K562 (cell line): ENCODE measurements at regions not wholly inside any gene's neighbourhood (a gene's known extent, or its start where the extent isn't known, plus 50 kb on each side); places are given as distances from the start of the nearest gene placed in this dataset.

Source experiments
- ATAC-seq: fragments of 200-7000 bp; cut with Tn5 transposase; 3 replicates; pipeline ENCODE4 v1.9.1; 2020; ENCODE audit warnings: moderate library complexity
- BruUV-seq: library from RNA; stranded (reverse); fragments of 400-500 nt; replicated peaks from 2 replicates; lab custom pipeline; 2021; lab: Mats Ljungman, UMichigan
- CTCF ChIA-PET: fragments of 300-600 bp; formaldehyde crosslinking; extraction: SDS; loops from one replicate; lab custom pipeline; 2021; ENCODE audit warnings: low intra/inter-chr PET ratio; lab: Yijun Ruan, JAX
- POLR2A ChIA-PET: fragments of 300-600, 350-650 bp; sonication (Branson Sonifier 250); formaldehyde crosslinking; extraction: SDS; loops from one replicate; lab custom pipeline; 2021; ENCODE audit warnings: antibody characterized with exemption, inconsistent platforms; lab: Yijun Ruan, JAX
- DNase-seq, 4 experiments: peaks; one replicate each; pipeline versions ENCODE4 v3.0.0 to v3.0.0-alpha.2; 2011 to 2018; ENCODE audit warnings: low spot score in 3 of 4, mixed read lengths in 3 of 4; ENCODE audit errors: extremely low read depth in 1 of 4
- FAIRE-seq: peaks from 2 replicates; lab custom pipeline; 2011; peaks lifted over from hg19 to GRCh38; lab: Jason Lieb, UNC
- H2AFZ ChIP-seq: 2 replicates; pipeline ENCODE4 v1.6.0; 2011; ENCODE audit warnings: low read depth, low read length, control low read depth, inconsistent platforms
- H3K27ac ChIP-seq: fragments of 200-600 bp; 3 replicates; pipeline ENCODE4 v1.8.0; 2011; ENCODE audit warnings: low read depth, mild to moderate bottlenecking, control low read depth, inconsistent platforms, low read length, moderate library complexity, mixed read lengths; ENCODE audit errors: extremely low read depth
- H3K27me3 ChIP-seq, 2 experiments: fragments of 300-600 bp in 1 of 2; 2 replicates in 1 of 2; 3 replicates in 1 of 2; pipeline versions ENCODE4 v1.6.0 to v1.8.0; 2011; ENCODE audit warnings: inconsistent platforms in 2 of 2, low read length in 2 of 2, mild to moderate bottlenecking in 1 of 2, mixed read lengths in 1 of 2, moderate library complexity in 1 of 2; ENCODE audit not compliant: control insufficient read depth in 2 of 2, insufficient read depth in 2 of 2
- H3K36me3 ChIP-seq: fragments of 300-600 bp; 3 replicates; pipeline ENCODE4 v1.8.0; 2011; ENCODE audit warnings: mild to moderate bottlenecking, low read length, inconsistent platforms; ENCODE audit not compliant: control insufficient read depth, insufficient read depth
- H3K4me1 ChIP-seq, 2 experiments: fragments of 200-600 bp in 1 of 2; replicated peaks in 1 of 2; 2 replicates in 1 of 2; 3 replicates in 1 of 2; pipeline versions ENCODE4 v1.5.1 to v1.8.0; 2011; ENCODE audit warnings: inconsistent platforms in 2 of 2, low read length in 2 of 2, mild to moderate bottlenecking in 1 of 2, mixed read lengths in 1 of 2, moderate library complexity in 1 of 2; ENCODE audit not compliant: control insufficient read depth in 2 of 2, insufficient read depth in 2 of 2
- H3K4me2 ChIP-seq: 2 replicates; pipeline ENCODE4 v1.6.1; 2011; ENCODE audit warnings: low read length, control low read depth, inconsistent platforms, mixed read lengths; ENCODE audit not compliant: insufficient read depth
- H3K4me3 ChIP-seq: fragments of 200-600 bp; sonication (generic), shearing (Covaris generic); 2 replicates; pipeline ENCODE4 v1.5.1; 2016; ENCODE audit warnings: control low read depth, inconsistent platforms
- H3K79me2 ChIP-seq: fragments of 200-600 bp; 3 replicates; pipeline ENCODE4 v1.8.0; 2011; ENCODE audit warnings: low read length, inconsistent platforms; ENCODE audit not compliant: control insufficient read depth, insufficient read depth
- H3K9ac ChIP-seq, 2 experiments: 2 replicates each; pipeline versions ENCODE4 v1.6.0 to v1.6.1; 2011; ENCODE audit warnings: low read depth in 2 of 2, low read length in 2 of 2, control low read depth in 1 of 2, inconsistent platforms in 1 of 2, mild to moderate bottlenecking in 1 of 2, mixed read lengths in 1 of 2; ENCODE audit not compliant: insufficient read depth in 1 of 2
- H3K9me1 ChIP-seq: one replicate; pipeline ENCODE4 v1.6.0; 2011; ENCODE audit warnings: inconsistent platforms, mild to moderate bottlenecking, low read length, moderate library complexity; ENCODE audit not compliant: control insufficient read depth, insufficient read depth
- H3K9me3 ChIP-seq: replicated peaks from 2 replicates; pipeline ENCODE4 v1.5.1; 2011; ENCODE audit warnings: low read depth, low read length, inconsistent platforms; ENCODE audit not compliant: control insufficient read depth, insufficient read depth
- H4K20me1 ChIP-seq: replicated peaks from 2 replicates; pipeline ENCODE4 v1.6.1; 2011; ENCODE audit warnings: low read length, inconsistent platforms, mixed read lengths; ENCODE audit not compliant: control insufficient read depth, insufficient read depth
- EHMT2 ChIP-seq: fragments of 450-650 bp; IDR thresholded peaks from 2 replicates; pipeline ENCODE4 v1.6.1; 2018; ENCODE audit warnings: antibody characterized with exemption
- HDGF ChIP-seq: fragments of 450-650 bp; IDR thresholded peaks from 2 replicates; pipeline ENCODE4 v1.6.1; 2016
- HNRNPK ChIP-seq: fragments of 200-400 bp; formaldehyde crosslinking; IDR thresholded peaks from one replicate; pipeline ENCODE4 v1.6.1; 2018; ENCODE audit warnings: mild to moderate bottlenecking, low read depth, low read length; ENCODE audit not compliant: poor library complexity, severe bottlenecking
- MEIS2 ChIP-seq: fragments of 450-650 bp; IDR thresholded peaks from 2 replicates; pipeline ENCODE4 v1.6.1; 2014; ENCODE audit warnings: mild to moderate bottlenecking; ENCODE audit not compliant: partially characterized antibody
- MLX ChIP-seq, 2 experiments: fragments of 450-650 bp in 1 of 2; sonication (generic) in 1 of 2; formaldehyde crosslinking; conservative IDR thresholded peaks; 2 replicates each; pipeline versions ENCODE4 v1.4.0 to v1.8.1; 2020 to 2022; ENCODE audit warnings: mild to moderate bottlenecking in 1 of 2, missing genetic modification reagents in 1 of 2
- MXD1 ChIP-seq: fragments of 250-450 bp; sonication (Bioruptor Pico); IDR thresholded peaks from 2 replicates; pipeline ENCODE4 v1.8.0; 2021; ENCODE audit warnings: borderline replicate concordance, mild to moderate bottlenecking, moderate library complexity; ENCODE audit not compliant: poor library complexity, severe bottlenecking
- MYNN ChIP-seq, 2 experiments: sonication (generic); formaldehyde crosslinking in 1 of 2; IDR thresholded peaks; 2 replicates each; pipeline versions ENCODE4 v1.5.0 to v1.6.1; 2016 to 2020; ENCODE audit warnings: antibody characterized with exemption in 1 of 2, missing genetic modification reagents in 1 of 2
- NFIX ChIP-seq: fragments of 250-450 bp; sonication (Bioruptor Pico); IDR thresholded peaks from 2 replicates; pipeline ENCODE4 v1.4.0; 2020; ENCODE audit warnings: low read depth, mild to moderate bottlenecking, moderate library complexity
- SP2 ChIP-seq: IDR thresholded peaks from 2 replicates; pipeline ENCODE4 v1.6.1; 2011; ENCODE audit warnings: mild to moderate bottlenecking, low read depth, low read length, moderate library complexity; ENCODE audit not compliant: poor library complexity, severe bottlenecking; ENCODE audit errors: extremely low read depth
- SPI1 ChIP-seq: IDR thresholded peaks from 2 replicates; pipeline ENCODE4 v1.6.1; 2011; ENCODE audit warnings: low read depth, low read length, control low read depth, borderline replicate concordance
- ZC3H4 ChIP-seq: sonication (generic); formaldehyde crosslinking; IDR thresholded peaks from 2 replicates; pipeline ENCODE4 v1.9.0; 2021; ENCODE audit warnings: missing genetic modification reagents, borderline replicate concordance
- ZEB2 ChIP-seq: fragments of 450-650 bp; IDR thresholded peaks from 2 replicates; pipeline ENCODE4 v1.6.1; 2016
- ZNF395 ChIP-seq: fragments of 200-800 bp; sonication (Bioruptor generic); IDR thresholded peaks from 2 replicates; pipeline ENCODE4 v1.6.1; 2017; ENCODE audit warnings: missing genetic modification characterization, missing compliant biosample characterization
- WGBS: fragments of 100-300 bp; shearing (Covaris generic); methylation state at CpG from one replicate; pipeline ENCODE4 v1.1.6; 2016; ENCODE audit warnings: low coverage, mixed read lengths; ENCODE audit not compliant: insufficient coverage; ENCODE audit errors: missing lambda C conversion rate; 5-methylcytosine and 5-hydroxymethylcytosine counted together
- in situ Hi-C: fragments of 300-500 bp; cut with MboI; formaldehyde crosslinking; loops from 4 replicates; pipeline ENCODE4 v1.15.0; 2018; ENCODE audit warnings: inconsistent platforms, mixed read lengths
- intact Hi-C: fragments of 100-400 bp; cut with micrococcal nuclease; formaldehyde crosslinking; loops from 2 replicates; pipeline ENCODE4 v1.14.2; 2022
- TF ChIP-seq, protein P1 (sequence below): fragments of 250-450 bp; sonication (Bioruptor Pico); IDR thresholded peaks from 2 replicates; pipeline ENCODE4 v1.4.0; 2020; ENCODE audit warnings: mild to moderate bottlenecking, moderate library complexity, borderline replicate concordance
- TF ChIP-seq, protein P2 (sequence below): fragments of 450-650 bp; formaldehyde crosslinking; IDR thresholded peaks from 2 replicates; pipeline ENCODE4 v1.4.0; 2020; ENCODE audit warnings: mild to moderate bottlenecking, moderate library complexity

DNA sequence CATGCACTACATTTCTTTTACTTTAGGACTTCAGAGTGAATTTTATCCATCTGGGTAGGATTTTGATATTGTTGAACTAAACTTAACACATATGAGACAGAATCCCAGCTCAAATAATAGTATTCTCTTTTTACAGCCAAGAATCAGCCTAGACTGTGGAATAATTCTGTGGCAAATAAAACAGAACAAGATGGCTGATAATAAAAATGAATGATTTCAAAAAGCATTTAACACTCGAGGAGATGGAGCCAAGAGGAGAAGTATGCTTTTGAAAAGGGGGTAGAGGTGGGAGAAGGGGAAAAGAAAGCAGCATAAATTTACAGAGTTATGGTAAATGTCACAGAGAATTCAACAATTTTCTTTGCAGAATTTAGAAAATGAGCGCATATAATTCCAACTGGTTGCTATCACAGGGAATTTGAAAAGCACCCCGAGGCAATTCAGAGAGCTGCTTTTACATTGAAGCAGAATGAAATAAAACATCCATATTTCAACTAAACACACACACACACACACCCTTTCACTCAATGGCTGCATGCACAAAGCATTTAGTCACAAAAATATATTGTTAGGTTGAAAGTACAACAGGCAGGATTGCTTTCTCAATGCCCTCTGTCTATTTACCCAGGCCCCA lies 60.2 kb upstream of the DMAC1 start:
- intact Hi-C loops: no loop called here
- H4K20me1 ChIP-seq: no peaks in the 10 kb centered on the region
- no peak for DNase-seq
- no peak overlapping the region for H3K4me2 ChIP-seq
- H3K9me1 ChIP-seq: no peaks in the 10 kb centered on the region
- H3K9ac ChIP-seq: no peak overlapping the region
- in situ Hi-C loops: no loop called here
- ATAC-seq: no peak
- no peaks in the 10 kb centered on the region for H3K27me3 ChIP-seq
- no peaks in the 10 kb centered on the region for H3K4me1 ChIP-seq
- no peak overlapping the region for H3K4me3 ChIP-seq
- BruUV-seq: no TSS peak
- FAIRE-seq: no peak
- no peak overlapping the region for H3K27ac ChIP-seq
- no peak overlapping the region for H2AFZ ChIP-seq
- CTCF ChIA-PET: no interaction called here
- POLR2A ChIA-PET: no interaction called here
- no peaks in the 10 kb centered on the region for H3K79me2 ChIP-seq
- WGBS: 0% methylated on average over 3 of the region's 3 CpGs
- no peaks in the 10 kb centered on the region for H3K36me3 ChIP-seq
- no peaks in the 10 kb centered on the region for H3K9me3 ChIP-seq
- TF ChIP-seq HDGF: no peak
- TF ChIP-seq ZEB2: no peak
- no peak for TF ChIP-seq ZNF395 (CRISPR knock-in tag)
- TF ChIP-seq, protein P1, sequence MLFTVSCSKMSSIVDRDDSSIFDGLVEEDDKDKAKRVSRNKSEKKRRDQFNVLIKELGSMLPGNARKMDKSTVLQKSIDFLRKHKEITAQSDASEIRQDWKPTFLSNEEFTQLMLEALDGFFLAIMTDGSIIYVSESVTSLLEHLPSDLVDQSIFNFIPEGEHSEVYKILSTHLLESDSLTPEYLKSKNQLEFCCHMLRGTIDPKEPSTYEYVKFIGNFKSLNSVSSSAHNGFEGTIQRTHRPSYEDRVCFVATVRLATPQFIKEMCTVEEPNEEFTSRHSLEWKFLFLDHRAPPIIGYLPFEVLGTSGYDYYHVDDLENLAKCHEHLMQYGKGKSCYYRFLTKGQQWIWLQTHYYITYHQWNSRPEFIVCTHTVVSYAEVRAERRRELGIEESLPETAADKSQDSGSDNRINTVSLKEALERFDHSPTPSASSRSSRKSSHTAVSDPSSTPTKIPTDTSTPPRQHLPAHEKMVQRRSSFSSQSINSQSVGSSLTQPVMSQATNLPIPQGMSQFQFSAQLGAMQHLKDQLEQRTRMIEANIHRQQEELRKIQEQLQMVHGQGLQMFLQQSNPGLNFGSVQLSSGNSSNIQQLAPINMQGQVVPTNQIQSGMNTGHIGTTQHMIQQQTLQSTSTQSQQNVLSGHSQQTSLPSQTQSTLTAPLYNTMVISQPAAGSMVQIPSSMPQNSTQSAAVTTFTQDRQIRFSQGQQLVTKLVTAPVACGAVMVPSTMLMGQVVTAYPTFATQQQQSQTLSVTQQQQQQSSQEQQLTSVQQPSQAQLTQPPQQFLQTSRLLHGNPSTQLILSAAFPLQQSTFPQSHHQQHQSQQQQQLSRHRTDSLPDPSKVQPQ (CRISPR knock-in tag): no peak
- TF ChIP-seq MLX (CRISPR knock-in tag; conservative IDR thresholded peaks at IDR 0.05): no peak
- TF ChIP-seq SP2: no peak
- no peak for TF ChIP-seq EHMT2
- TF ChIP-seq SPI1: no peak
- no peak for TF ChIP-seq NFIX (CRISPR knock-in tag)
- TF ChIP-seq HNRNPK: no peak
- no peak for TF ChIP-seq MXD1
- no peak for TF ChIP-seq MYNN (IDR thresholded peaks at IDR 0.05)
- TF ChIP-seq MYNN (CRISPR knock-in tag; IDR thresholded peaks at IDR 0.05): no peak
- no peak for TF ChIP-seq ZC3H4
- TF ChIP-seq, protein P2, sequence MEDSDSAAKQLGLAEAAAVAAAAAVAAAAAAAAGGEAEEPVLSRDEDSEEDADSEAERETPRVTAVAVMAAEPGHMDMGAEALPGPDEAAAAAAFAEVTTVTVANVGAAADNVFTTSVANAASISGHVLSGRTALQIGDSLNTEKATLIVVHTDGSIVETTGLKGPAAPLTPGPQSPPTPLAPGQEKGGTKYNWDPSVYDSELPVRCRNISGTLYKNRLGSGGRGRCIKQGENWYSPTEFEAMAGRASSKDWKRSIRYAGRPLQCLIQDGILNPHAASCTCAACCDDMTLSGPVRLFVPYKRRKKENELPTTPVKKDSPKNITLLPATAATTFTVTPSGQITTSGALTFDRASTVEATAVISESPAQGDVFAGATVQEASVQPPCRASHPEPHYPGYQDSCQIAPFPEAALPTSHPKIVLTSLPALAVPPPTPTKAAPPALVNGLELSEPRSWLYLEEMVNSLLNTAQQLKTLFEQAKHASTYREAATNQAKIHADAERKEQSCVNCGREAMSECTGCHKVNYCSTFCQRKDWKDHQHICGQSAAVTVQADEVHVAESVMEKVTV (CRISPR knock-in tag): no peak
- TF ChIP-seq MEIS2: no peak
